GM10266 (cell line): ENCODE measurements at regions not wholly inside any gene's neighbourhood (a gene's known extent, or its start where the extent isn't known, plus 50 kb on each side); places are given as distances from the start of the nearest gene placed in this dataset.

Experiments used
- DNase-seq: peaks from one replicate; pipeline ENCODE4 v3.0.0; 2012; ENCODE audit errors: extremely low spot score
- CTCF ChIP-seq: IDR thresholded peaks from 2 replicates; pipeline ENCODE4 v1.5.1; 2012; ENCODE audit warnings: mild to moderate bottlenecking, low read depth; ENCODE audit not compliant: control insufficient read depth, insufficient read depth; ENCODE audit errors: missing control alignments

GRCh38 chr2:146370826-146371225 is 1474.0 kb upstream of the ACVR2A start:
- no peak for DNase-seq
- TF ChIP-seq CTCF = no peak

DNA sequence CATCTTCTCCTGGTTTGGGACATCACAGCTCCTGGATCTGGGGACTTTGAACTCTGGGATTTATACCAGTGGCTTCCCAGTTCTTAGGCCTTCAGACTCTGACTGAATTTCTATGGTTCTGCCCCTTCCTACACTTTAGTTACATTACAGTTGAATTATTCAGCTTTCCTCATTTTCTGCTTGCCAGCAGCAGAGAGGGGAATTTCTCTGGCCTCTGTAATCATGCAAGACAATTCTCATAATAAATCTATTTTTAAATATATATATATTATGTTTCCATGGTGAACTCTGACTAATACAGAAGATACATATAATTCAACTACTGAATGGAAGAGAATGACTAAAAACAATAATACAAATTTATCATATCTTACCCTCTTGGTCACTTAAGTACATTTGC is 1478.6 kb upstream of the ACVR2A start:
- no peak for DNase-seq
- TF ChIP-seq CTCF = no peak

GRCh38 chr2:146365041-146365440 is 1479.8 kb upstream of the ACVR2A start:
- DNase-seq = no peak
- TF ChIP-seq CTCF = no peak

- DNase-seq = no peak
- TF ChIP-seq CTCF = no peak
Observed at GRCh38 chr2:146363731-146364130, 1481.1 kb upstream of the ACVR2A start.

GRCh38 chr2:146351689-146352088 is 1493.1 kb upstream of the ACVR2A start:
- DNase-seq = no peak
- no peak for TF ChIP-seq CTCF

DNA sequence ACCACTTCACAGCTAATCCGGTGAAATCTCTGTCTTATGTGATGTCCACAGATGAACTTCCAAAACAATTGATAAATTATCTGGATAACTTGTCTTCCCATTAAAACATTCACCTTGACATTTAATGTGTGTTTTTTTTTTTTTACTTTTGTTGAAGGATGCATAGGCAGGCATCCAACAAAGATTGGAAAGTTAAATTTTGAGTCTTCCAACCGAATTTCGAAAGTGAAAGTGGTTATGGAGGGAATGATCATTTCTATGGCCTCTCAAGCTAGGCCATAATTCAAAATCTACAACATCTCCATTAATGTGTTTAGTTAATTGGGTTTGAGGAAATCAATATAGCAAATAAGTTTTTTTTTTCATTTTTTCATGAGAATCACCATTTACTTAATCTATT is 1495.5 kb upstream of the ACVR2A start:
- no peak for DNase-seq
- TF ChIP-seq CTCF = no peak

DNA sequence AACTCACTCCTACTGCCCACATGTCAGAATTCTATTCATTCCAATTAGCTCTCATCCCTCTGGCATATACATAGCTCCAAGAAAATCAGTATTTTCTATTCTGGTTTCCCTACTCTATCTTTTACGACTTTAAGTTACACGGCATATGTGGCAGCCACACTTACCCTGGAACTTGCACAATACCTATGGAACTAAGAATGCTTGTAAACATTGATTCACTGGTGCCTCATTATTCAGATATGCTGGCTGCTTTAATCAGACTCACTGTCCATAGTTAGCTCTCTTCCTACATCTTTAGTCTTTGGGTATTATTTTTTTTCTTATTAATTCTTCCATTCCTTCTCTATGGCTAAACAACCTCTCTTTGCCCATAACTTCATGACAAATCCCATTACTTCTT is 1519.9 kb upstream of the ACVR2A start:
- TF ChIP-seq CTCF = no peak
- DNase-seq = no peak
